C4-2B (cell line): ENCODE measurements at regions not wholly inside any gene's neighbourhood (a gene's known extent, or its start where the extent isn't known, plus 50 kb on each side); places are given as distances from the start of the nearest gene placed in this dataset.

Experiments used
- CTCF ChIP-seq: fragments of 450-650 bp; conservative IDR thresholded peaks from 2 replicates; pipeline ENCODE4 v1.5.1; 2017; ENCODE audit warnings: mild to moderate bottlenecking
- ZFX ChIP-seq: fragments of 450-650 bp; IDR thresholded peaks from 2 replicates; pipeline ENCODE4 v1.6.1; 2017

GRCh38 chr2:238685327-238685709 is 162.6 kb upstream of the TWIST2 start:
- TF ChIP-seq CTCF = no peak
- no peak for TF ChIP-seq ZFX
